ENCODE measurements at regions not wholly inside any gene's neighbourhood (a gene's known extent, or its start where the extent isn't known, plus 50 kb on each side); places are given as distances from the start of the nearest gene placed in this dataset.

GRCh38 chr14:86896701-86897100 is 1096.3 kb downstream of the GALC start:
- FAIRE-seq (no peak), DNase-seq (ENCODE audit: low read depth, low spot score) (no peak), ATAC-seq (no peak)
- Histone ChIP-seq H3K27me3 (replicated peaks in 1 of 2; ENCODE audit: control insufficient read depth in 2 of 2, insufficient read depth in 2 of 2, low read length in 1 of 2) (no peaks in the 10 kb centered on the region), H3K9ac (ENCODE audit: control insufficient read depth, insufficient read depth, low read length) (no peak overlapping the region), H3K36me3 (ENCODE audit: control insufficient read depth in 2 of 2, insufficient read depth in 2 of 2, low read length in 1 of 2) (no peaks in the 10 kb centered on the region), H4K20me1 (ENCODE audit: control insufficient read depth, insufficient read depth) (no peaks in the 10 kb centered on the region), H2AFZ (ENCODE audit: control insufficient read depth, low read depth, low read length) (no peak overlapping the region), H3K79me2 (ENCODE audit: control insufficient read depth, insufficient read depth, low read length) (no peaks in the 10 kb centered on the region), H3K27ac (ENCODE audit: control insufficient read depth, insufficient read depth) (no peak overlapping the region), H3K4me2 (ENCODE audit: control insufficient read depth, insufficient read depth) (no peak overlapping the region), H3K4me1 (ENCODE audit: control insufficient read depth, insufficient read depth, low read length) (no peaks in the 10 kb centered on the region), H3K4me3 (no peak overlapping the region), H3K9me3 (replicated peaks; ENCODE audit: control insufficient read depth, insufficient read depth, low read length) (no peaks in the 10 kb centered on the region)
- intact Hi-C loops (cut with micrococcal nuclease; ENCODE audit: unreplicated experiment): no loop called here
- ChIA-PET RAD21 (ENCODE audit: unreplicated experiment) (no interaction called here), CTCF (interaction anchor here (0.6 to 0.8 kb wide), 4 partner anchors 21 to 572 kb away, joined by 3 to 4 read pairs (median 3); no protein-coding TSS in a partner anchor), POLR2A (no interaction called here), SMC1A (ENCODE audit: uncharacterized antibody, unreplicated experiment) (interaction anchor here (0.7 to 1.8 kb wide), 4 partner anchors 20 to 96 kb away, joined by 3 to 6 read pairs (median 4); no protein-coding TSS in a partner anchor)
- TF ChIP-seq ZBTB40 (IDR thresholded peaks at IDR 0.05; ENCODE audit: borderline replicate concordance) (no peak), REST (IDR thresholded peaks at IDR 0.05; ENCODE audit: low read depth, low read length) (no peak), CBX5 (IDR thresholded peaks at IDR 0.05; ENCODE audit: low read depth) (no peak), BRCA1 (IDR thresholded peaks at IDR 0.05; ENCODE audit: low read depth, low read length) (no peak), IRF4 (IDR thresholded peaks at IDR 0.05; ENCODE audit: low read depth, low read length) (no peak), SUZ12 (IDR thresholded peaks at IDR 0.05; ENCODE audit: unreplicated experiment) (no peak), CHD4 (IDR thresholded peaks at IDR 0.05) (no peak)
- WGBS (ENCODE audit: insufficient coverage, insufficient replicate concordance, low lambda C conversion rate, missing lambda C conversion rate): 40% methylated on average over 4 of the region's 4 CpGs
- no TSS peak for BruUV-seq (replicated peaks)
- in situ Hi-C loops (cut with MboI): no loop called here
